GM23338 (cell line): ENCODE measurements at regions not wholly inside any gene's neighbourhood (a gene's known extent, or its start where the extent isn't known, plus 50 kb on each side); places are given as distances from the start of the nearest gene placed in this dataset.

Source experiments
- CREB1 ChIP-seq: fragments of 250-450 bp; sonication (Bioruptor Pico); IDR thresholded peaks from 2 replicates; pipeline ENCODE4 v1.5.0; 2020; ENCODE audit warnings: low read depth, mild to moderate bottlenecking, moderate library complexity
- EZH2 ChIP-seq: fragments of 200-600 bp; sonication (generic); IDR thresholded peaks from one replicate; pipeline ENCODE4 v1.8.0; 2017; ENCODE audit warnings: antibody characterized with exemption, mild to moderate bottlenecking, low read depth; ENCODE audit not compliant: unreplicated experiment
- EZH2phosphoT487 ChIP-seq: fragments of 200-600 bp; sonication (generic); IDR thresholded peaks from one replicate; pipeline ENCODE4 v1.8.1; 2018; ENCODE audit warnings: antibody characterized with exemption; ENCODE audit not compliant: unreplicated experiment
- JUNB ChIP-seq: IDR thresholded peaks from one replicate; pipeline ENCODE4 v1.6.1; 2016; ENCODE audit warnings: antibody characterized with exemption; ENCODE audit not compliant: unreplicated experiment
- POLR2AphosphoS5 ChIP-seq: IDR thresholded peaks from 2 replicates; pipeline ENCODE4 v1.6.1; 2016; ENCODE audit warnings: antibody characterized with exemption, low read depth
- STAT1 ChIP-seq: IDR thresholded peaks from one replicate; pipeline ENCODE4 v1.6.1; 2016; ENCODE audit warnings: antibody characterized with exemption; ENCODE audit not compliant: unreplicated experiment
- ZNF114 ChIP-seq: fragments of 250-450 bp; sonication (Bioruptor Pico); IDR thresholded peaks from 2 replicates; pipeline ENCODE4 v1.5.0; 2020; ENCODE audit warnings: mild to moderate bottlenecking, moderate library complexity
- ZNF331 ChIP-seq: fragments of 250-450 bp; sonication (Bioruptor Pico); IDR thresholded peaks from 2 replicates; pipeline ENCODE4 v1.5.0; 2020; ENCODE audit warnings: low read depth, mild to moderate bottlenecking, moderate library complexity
- TF ChIP-seq, protein P1 (sequence below), 2 experiments: fragments of 200-600 bp in 1 of 2; sonication (generic) in 1 of 2; conservative IDR thresholded peaks; 2 replicates each; pipeline versions ENCODE4 v1.5.1 to v1.6.1; 2016 to 2017; ENCODE audit warnings: antibody characterized with exemption in 2 of 2, low read depth in 2 of 2, mild to moderate bottlenecking in 2 of 2, moderate library complexity in 1 of 2
- TF ChIP-seq, protein P2 (sequence below): IDR thresholded peaks from one replicate; pipeline ENCODE4 v1.6.1; 2018; ENCODE audit warnings: antibody characterized with exemption; ENCODE audit not compliant: unreplicated experiment
- TF ChIP-seq, protein P3 (sequence below): IDR thresholded peaks from 2 replicates; pipeline ENCODE4 v1.6.1; 2016; ENCODE audit warnings: antibody characterized with exemption
- TF ChIP-seq, protein P4 (sequence below): fragments of 250-450 bp; sonication (Bioruptor Pico); IDR thresholded peaks from 2 replicates; pipeline ENCODE4 v1.5.0; 2020; ENCODE audit warnings: mild to moderate bottlenecking, moderate library complexity

DNA sequence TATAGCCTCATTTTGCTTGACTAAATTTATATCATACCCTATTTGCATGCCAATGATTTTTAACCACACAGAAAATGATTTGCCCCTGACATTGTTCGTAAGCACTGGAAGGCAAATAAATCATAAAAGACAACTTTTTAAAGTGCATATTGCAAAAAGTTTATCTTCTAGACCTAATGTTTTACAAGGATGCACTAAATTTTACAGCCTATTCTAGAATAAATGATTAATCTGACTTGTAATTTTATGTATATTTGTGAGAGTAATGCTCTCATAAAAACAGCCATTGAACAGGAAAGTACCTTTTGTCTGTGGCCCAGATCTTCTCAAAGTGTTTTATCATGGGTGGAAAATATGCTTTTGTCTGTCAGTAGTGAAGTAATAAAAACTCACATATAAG lies 546.6 kb downstream of the EPHA3 start:
- TF ChIP-seq, protein P1, sequence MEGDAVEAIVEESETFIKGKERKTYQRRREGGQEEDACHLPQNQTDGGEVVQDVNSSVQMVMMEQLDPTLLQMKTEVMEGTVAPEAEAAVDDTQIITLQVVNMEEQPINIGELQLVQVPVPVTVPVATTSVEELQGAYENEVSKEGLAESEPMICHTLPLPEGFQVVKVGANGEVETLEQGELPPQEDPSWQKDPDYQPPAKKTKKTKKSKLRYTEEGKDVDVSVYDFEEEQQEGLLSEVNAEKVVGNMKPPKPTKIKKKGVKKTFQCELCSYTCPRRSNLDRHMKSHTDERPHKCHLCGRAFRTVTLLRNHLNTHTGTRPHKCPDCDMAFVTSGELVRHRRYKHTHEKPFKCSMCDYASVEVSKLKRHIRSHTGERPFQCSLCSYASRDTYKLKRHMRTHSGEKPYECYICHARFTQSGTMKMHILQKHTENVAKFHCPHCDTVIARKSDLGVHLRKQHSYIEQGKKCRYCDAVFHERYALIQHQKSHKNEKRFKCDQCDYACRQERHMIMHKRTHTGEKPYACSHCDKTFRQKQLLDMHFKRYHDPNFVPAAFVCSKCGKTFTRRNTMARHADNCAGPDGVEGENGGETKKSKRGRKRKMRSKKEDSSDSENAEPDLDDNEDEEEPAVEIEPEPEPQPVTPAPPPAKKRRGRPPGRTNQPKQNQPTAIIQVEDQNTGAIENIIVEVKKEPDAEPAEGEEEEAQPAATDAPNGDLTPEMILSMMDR (conservative IDR thresholded peaks at IDR 0.05; ENCODE audit: low read depth in 2 of 2): no peak
- TF ChIP-seq EZH2 (no peak), POLR2AphosphoS5 (no peak), EZH2phosphoT487 (no peak), JUNB (no peak), ZNF331 (CRISPR knock-in tag) (no peak), CREB1 (CRISPR knock-in tag) (no peak), ZNF114 (CRISPR knock-in tag) (no peak), STAT1 (no peak)
- TF ChIP-seq, protein P2, sequence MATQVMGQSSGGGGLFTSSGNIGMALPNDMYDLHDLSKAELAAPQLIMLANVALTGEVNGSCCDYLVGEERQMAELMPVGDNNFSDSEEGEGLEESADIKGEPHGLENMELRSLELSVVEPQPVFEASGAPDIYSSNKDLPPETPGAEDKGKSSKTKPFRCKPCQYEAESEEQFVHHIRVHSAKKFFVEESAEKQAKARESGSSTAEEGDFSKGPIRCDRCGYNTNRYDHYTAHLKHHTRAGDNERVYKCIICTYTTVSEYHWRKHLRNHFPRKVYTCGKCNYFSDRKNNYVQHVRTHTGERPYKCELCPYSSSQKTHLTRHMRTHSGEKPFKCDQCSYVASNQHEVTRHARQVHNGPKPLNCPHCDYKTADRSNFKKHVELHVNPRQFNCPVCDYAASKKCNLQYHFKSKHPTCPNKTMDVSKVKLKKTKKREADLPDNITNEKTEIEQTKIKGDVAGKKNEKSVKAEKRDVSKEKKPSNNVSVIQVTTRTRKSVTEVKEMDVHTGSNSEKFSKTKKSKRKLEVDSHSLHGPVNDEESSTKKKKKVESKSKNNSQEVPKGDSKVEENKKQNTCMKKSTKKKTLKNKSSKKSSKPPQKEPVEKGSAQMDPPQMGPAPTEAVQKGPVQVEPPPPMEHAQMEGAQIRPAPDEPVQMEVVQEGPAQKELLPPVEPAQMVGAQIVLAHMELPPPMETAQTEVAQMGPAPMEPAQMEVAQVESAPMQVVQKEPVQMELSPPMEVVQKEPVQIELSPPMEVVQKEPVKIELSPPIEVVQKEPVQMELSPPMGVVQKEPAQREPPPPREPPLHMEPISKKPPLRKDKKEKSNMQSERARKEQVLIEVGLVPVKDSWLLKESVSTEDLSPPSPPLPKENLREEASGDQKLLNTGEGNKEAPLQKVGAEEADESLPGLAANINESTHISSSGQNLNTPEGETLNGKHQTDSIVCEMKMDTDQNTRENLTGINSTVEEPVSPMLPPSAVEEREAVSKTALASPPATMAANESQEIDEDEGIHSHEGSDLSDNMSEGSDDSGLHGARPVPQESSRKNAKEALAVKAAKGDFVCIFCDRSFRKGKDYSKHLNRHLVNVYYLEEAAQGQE: no peak
- TF ChIP-seq, protein P3, sequence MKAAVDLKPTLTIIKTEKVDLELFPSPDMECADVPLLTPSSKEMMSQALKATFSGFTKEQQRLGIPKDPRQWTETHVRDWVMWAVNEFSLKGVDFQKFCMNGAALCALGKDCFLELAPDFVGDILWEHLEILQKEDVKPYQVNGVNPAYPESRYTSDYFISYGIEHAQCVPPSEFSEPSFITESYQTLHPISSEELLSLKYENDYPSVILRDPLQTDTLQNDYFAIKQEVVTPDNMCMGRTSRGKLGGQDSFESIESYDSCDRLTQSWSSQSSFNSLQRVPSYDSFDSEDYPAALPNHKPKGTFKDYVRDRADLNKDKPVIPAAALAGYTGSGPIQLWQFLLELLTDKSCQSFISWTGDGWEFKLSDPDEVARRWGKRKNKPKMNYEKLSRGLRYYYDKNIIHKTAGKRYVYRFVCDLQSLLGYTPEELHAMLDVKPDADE: no peak
- TF ChIP-seq, protein P4, sequence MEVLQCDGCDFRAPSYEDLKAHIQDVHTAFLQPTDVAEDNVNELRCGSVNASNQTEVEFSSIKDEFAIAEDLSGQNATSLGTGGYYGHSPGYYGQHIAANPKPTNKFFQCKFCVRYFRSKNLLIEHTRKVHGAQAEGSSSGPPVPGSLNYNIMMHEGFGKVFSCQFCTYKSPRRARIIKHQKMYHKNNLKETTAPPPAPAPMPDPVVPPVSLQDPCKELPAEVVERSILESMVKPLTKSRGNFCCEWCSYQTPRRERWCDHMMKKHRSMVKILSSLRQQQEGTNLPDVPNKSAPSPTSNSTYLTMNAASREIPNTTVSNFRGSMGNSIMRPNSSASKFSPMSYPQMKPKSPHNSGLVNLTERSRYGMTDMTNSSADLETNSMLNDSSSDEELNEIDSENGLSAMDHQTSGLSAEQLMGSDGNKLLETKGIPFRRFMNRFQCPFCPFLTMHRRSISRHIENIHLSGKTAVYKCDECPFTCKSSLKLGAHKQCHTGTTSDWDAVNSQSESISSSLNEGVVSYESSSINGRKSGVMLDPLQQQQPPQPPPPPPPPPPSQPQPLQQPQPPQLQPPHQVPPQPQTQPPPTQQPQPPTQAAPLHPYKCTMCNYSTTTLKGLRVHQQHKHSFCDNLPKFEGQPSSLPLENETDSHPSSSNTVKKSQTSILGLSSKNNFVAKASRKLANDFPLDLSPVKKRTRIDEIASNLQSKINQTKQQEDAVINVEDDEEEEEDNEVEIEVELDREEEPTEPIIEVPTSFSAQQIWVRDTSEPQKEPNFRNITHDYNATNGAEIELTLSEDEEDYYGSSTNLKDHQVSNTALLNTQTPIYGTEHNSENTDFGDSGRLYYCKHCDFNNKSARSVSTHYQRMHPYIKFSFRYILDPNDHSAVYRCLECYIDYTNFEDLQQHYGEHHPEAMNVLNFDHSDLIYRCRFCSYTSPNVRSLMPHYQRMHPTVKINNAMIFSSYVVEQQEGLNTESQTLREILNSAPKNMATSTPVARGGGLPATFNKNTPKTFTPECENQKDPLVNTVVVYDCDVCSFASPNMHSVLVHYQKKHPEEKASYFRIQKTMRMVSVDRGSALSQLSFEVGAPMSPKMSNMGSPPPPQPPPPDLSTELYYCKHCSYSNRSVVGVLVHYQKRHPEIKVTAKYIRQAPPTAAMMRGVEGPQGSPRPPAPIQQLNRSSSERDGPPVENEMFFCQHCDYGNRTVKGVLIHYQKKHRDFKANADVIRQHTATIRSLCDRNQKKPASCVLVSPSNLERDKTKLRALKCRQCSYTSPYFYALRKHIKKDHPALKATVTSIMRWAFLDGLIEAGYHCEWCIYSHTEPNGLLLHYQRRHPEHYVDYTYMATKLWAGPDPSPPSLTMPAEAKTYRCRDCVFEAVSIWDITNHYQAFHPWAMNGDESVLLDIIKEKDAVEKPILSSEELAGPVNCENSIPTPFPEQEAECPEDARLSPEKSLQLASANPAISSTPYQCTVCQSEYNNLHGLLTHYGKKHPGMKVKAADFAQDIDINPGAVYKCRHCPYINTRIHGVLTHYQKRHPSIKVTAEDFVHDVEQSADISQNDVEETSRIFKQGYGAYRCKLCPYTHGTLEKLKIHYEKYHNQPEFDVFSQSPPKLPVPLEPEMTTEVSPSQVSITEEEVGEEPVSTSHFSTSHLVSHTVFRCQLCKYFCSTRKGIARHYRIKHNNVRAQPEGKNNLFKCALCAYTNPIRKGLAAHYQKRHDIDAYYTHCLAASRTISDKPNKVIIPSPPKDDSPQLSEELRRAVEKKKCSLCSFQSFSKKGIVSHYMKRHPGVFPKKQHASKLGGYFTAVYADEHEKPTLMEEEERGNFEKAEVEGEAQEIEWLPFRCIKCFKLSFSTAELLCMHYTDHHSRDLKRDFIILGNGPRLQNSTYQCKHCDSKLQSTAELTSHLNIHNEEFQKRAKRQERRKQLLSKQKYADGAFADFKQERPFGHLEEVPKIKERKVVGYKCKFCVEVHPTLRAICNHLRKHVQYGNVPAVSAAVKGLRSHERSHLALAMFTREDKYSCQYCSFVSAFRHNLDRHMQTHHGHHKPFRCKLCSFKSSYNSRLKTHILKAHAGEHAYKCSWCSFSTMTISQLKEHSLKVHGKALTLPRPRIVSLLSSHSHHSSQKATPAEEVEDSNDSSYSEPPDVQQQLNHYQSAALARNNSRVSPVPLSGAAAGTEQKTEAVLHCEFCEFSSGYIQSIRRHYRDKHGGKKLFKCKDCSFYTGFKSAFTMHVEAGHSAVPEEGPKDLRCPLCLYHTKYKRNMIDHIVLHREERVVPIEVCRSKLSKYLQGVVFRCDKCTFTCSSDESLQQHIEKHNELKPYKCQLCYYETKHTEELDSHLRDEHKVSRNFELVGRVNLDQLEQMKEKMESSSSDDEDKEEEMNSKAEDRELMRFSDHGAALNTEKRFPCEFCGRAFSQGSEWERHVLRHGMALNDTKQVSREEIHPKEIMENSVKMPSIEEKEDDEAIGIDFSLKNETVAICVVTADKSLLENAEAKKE (CRISPR knock-in tag): no peak
